ENCODE measurements at regions not wholly inside any gene's neighbourhood (a gene's known extent, or its start where the extent isn't known, plus 50 kb on each side); places are given as distances from the start of the nearest gene placed in this dataset.

GRCh38 chrX:39616098-39616729, 481.5 kb downstream of the BCOR start:
- no peak for DNase-seq

GRCh38 chrX:39616731-39617130, 481.0 kb downstream of the BCOR start:
- no peak for DNase-seq

- DNase-seq: no peak
These were observed 479.6 kb downstream of the BCOR start for GRCh38 chrX:39618178-39618577.

- DNase-seq: no peak
These were observed 478.4 kb downstream of the BCOR start for GRCh38 chrX:39619182-39620009.

- DNase-seq: no peak
These were observed 473.6 kb downstream of the BCOR start for GRCh38 chrX:39624166-39624565.

- no peak for DNase-seq
These were observed 471.9 kb downstream of the BCOR start for GRCh38 chrX:39625810-39626209.

GRCh38 chrX:39626749-39627148, 471.0 kb downstream of the BCOR start:
- no peak for DNase-seq

GRCh38 chrX:39627257-39627656, 470.5 kb downstream of the BCOR start:
- peak; percentile 87 for DNase-seq

GRCh38 chrX:39629001-39629400, 468.8 kb downstream of the BCOR start:
- no peak for DNase-seq

- DNase-seq: no peak
These were observed 467.4 kb downstream of the BCOR start for GRCh38 chrX:39630344-39630743.

- no peak for DNase-seq
These were observed 466.2 kb downstream of the BCOR start for GRCh38 chrX:39631276-39632229.

- peak; percentile 57 for DNase-seq
These were observed 464.5 kb downstream of the BCOR start for GRCh38 chrX:39633293-39633692.

- no peak for DNase-seq
These were observed 461.3 kb downstream of the BCOR start for GRCh38 chrX:39636481-39636880.

GRCh38 chrX:39638526-39638925, 459.2 kb downstream of the BCOR start:
- no peak for DNase-seq

- DNase-seq: no peak
These were observed 457.9 kb downstream of the BCOR start for GRCh38 chrX:39639871-39640270.

- no peak for DNase-seq
These were observed 456.9 kb downstream of the BCOR start for GRCh38 chrX:39640866-39641265.

- DNase-seq: no peak
These were observed 455.7 kb downstream of the BCOR start for GRCh38 chrX:39642071-39642470.

GRCh38 chrX:39643550-39643949, 454.2 kb downstream of the BCOR start:
- no peak for DNase-seq

- peak; percentile 16 for DNase-seq
These were observed 452.4 kb downstream of the BCOR start for GRCh38 chrX:39645178-39645895.

GRCh38 chrX:39648548-39649254, 449.1 kb downstream of the BCOR start:
- no peak for DNase-seq

- DNase-seq: peak; percentile 92
These were observed 446.9 kb downstream of the BCOR start for GRCh38 chrX:39650768-39651347.

- DNase-seq: peak; percentile 49
These were observed 445.4 kb downstream of the BCOR start for GRCh38 chrX:39652336-39652735.

Data from NCI-H82 (cell line).